ENCODE measurements at regions not wholly inside any gene's neighbourhood (a gene's known extent, or its start where the extent isn't known, plus 50 kb on each side); places are given as distances from the start of the nearest gene placed in this dataset.

DNA sequence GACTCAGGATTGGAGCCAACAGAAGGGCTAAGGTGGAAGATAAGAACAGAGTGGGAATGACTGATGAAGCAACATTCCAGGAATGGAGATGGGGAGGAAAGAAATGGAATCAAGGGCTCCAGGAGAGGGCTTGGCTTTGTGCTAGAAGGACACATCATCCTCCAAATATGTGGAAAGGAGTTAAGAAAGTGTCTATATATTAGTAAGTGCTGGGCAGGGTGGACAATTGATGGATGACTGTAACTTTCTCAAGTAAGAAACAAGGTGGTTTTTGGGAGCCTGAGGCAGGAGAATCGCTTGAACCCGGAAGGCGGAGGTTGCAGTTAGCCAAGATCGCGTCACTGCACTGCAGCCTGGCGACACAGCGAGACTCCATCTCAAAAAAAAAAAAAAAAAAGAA lies 71.6 kb upstream of the NFKB1 start:
- Histone ChIP-seq H3K27ac (no peak overlapping the region), H3K4me1 (replicated peaks) (no peaks in the 10 kb centered on the region), H3K4me3 (no peak overlapping the region), H3K27me3 (replicated peaks; ENCODE audit: insufficient read depth) (no peaks in the 10 kb centered on the region), H3K9me3 (no peaks in the 10 kb centered on the region), H3K36me3 (no peaks in the 10 kb centered on the region)
- intact Hi-C loops (cut with DNase I): no loop called here
- DNase-seq (ENCODE audit: low spot score): no peak
- TF ChIP-seq CTCF (IDR thresholded peaks at IDR 0.05) (no peak), POLR2A (IDR thresholded peaks at IDR 0.05) (no peak), POLR2AphosphoS5 (IDR thresholded peaks at IDR 0.05) (no peak)
- WGBS: 70% methylated on average over 7 of the region's 7 CpGs

GRCh38 chr4:102430461-102430910 lies 70.7 kb upstream of the NFKB1 start:
- Histone ChIP-seq H3K4me3 (peak overlapping the region; percentile 42 to 43), H3K4me1 (replicated peaks) (no peaks in the 10 kb centered on the region), H3K27ac (peak overlapping the region in 1 of 2 donors; percentile 70), H3K9me3 (no peaks in the 10 kb centered on the region), H3K27me3 (replicated peaks; ENCODE audit: insufficient read depth) (no peaks in the 10 kb centered on the region), H3K36me3 (no peaks in the 10 kb centered on the region)
- intact Hi-C loops (cut with DNase I): loop anchor here (10.0 kb wide), 1 partner anchor 394 kb away; the partner anchor contains the start of gene UBE2D3
- TF ChIP-seq CTCF (IDR thresholded peaks at IDR 0.05) (no peak), POLR2A (IDR thresholded peaks at IDR 0.05) (no peak), POLR2AphosphoS5 (IDR thresholded peaks at IDR 0.05) (no peak)
- WGBS: 16% methylated on average over 2 of the region's 2 CpGs
- no peak for DNase-seq (ENCODE audit: low spot score)

DNA sequence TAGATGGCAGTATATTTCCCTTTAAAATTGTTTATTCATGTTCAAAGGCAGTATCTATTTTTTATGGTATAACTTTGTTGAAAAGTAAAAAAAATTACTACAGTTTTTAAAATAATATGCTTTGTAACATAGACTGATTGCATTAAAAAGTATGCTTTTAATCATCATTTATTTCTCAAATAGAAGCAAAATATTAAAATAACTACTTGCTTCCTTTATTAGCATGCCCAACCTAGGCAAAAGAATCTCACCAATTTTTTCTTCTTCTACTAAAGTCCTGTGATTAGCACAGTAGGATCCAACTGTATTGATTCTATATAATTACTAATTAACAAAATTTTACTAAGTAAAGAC lies 69.6 kb upstream of the NFKB1 start:
- no peaks in the 10 kb centered on the region for H3K36me3 ChIP-seq
- H3K9me3 ChIP-seq: no peaks in the 10 kb centered on the region
- TF ChIP-seq POLR2AphosphoS5 (IDR thresholded peaks at IDR 0.05) (no peak), POLR2A (IDR thresholded peaks at IDR 0.05) (no peak), CTCF (IDR thresholded peaks at IDR 0.05) (no peak)
- no peak overlapping the region for H3K27ac ChIP-seq
- intact Hi-C loops (cut with DNase I): loop anchor here (10.0 kb wide), 1 partner anchor 393 kb away; the partner anchor contains the start of gene UBE2D3
- peak overlapping the region in 1 of 2 donors; percentile 43 for H3K4me3 ChIP-seq
- DNase-seq (ENCODE audit: low spot score): no peak
- H3K27me3 ChIP-seq (replicated peaks; ENCODE audit: insufficient read depth): no peaks in the 10 kb centered on the region
- no peaks in the 10 kb centered on the region for H3K4me1 ChIP-seq (replicated peaks)

DNA sequence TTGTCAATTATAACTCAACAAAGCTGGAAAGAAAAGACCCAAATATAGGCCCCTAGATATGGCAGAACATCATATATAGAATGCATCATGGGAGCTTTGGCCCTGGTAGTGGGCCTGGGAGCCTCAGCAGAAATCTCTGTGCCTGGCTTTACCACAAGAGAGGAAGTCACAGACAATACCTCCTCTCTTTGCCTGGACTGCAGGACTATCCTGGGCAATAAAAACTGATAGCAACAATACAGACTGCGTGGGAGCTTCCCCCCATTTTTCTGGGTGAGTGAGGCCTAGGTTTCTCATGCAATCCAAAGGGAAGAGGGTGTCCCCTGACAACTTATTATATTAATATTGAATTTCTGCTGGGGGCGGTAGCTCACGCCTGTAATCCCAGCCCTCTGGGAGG lies 64.0 kb upstream of the NFKB1 start:
- no peaks in the 10 kb centered on the region for H3K36me3 ChIP-seq
- no peak overlapping the region for H3K27ac ChIP-seq
- 87% methylated on average over 3 of the region's 3 CpGs for WGBS
- TF ChIP-seq CTCF (IDR thresholded peaks at IDR 0.05) (no peak), POLR2AphosphoS5 (IDR thresholded peaks at IDR 0.05) (no peak), POLR2A (IDR thresholded peaks at IDR 0.05) (no peak)
- H3K4me3 ChIP-seq: no peak overlapping the region
- intact Hi-C loops (cut with DNase I): loop anchor here (10.0 kb wide), 1 partner anchor 388 kb away; the partner anchor contains the start of gene UBE2D3
- H3K27me3 ChIP-seq (replicated peaks; ENCODE audit: insufficient read depth): no peaks in the 10 kb centered on the region
- DNase-seq (ENCODE audit: low spot score): no peak
- H3K4me1 ChIP-seq (replicated peaks): no peaks in the 10 kb centered on the region
- H3K9me3 ChIP-seq: no peaks in the 10 kb centered on the region

DNA sequence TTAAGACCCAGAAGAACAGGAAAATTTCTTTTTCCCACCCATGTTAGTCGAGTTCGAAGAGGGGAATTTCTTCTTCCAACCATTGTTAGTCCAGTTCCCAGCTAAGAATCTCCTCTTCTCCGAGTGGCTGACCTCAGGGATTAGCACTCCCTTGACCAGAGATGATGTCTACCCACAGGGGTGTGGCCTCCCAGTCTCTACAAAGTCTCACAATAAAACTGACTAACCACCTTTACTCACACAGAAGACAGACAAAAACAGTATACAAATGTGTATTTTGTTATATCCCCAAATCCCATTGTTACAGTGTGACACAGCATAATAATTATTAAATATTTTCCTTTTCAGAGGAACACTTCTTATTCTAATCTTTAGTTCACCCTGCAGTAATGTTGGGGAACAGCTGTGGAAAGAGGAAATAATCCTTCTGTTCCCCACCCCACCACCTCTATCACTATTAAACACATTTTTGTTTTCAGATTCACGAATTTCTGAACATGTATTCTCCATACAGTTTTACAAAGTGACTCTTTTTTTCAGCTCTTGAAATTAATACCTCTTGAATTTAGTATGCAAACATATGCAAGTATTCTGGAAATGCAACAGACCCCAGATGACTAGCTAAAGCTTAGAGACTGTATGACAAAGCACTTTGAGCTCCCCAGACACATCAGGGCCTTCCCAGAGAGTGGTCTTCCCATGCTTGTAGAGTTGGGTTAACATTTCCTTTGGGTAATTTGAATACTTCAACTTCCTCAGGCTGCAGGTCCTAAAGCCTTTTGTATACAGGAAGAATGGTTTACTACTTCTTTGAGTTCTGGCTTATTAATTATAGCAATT lies 62.5 kb upstream of the NFKB1 start:
- Histone ChIP-seq H3K27ac (no peak overlapping the region), H3K9me3 (no peaks in the 10 kb centered on the region), H3K36me3 (no peaks in the 10 kb centered on the region), H3K27me3 (replicated peaks; ENCODE audit: insufficient read depth) (no peaks in the 10 kb centered on the region), H3K4me1 (replicated peaks) (no peaks in the 10 kb centered on the region), H3K4me3 (no peak overlapping the region)
- WGBS: 86% methylated on average over 4 of the region's 4 CpGs
- TF ChIP-seq POLR2AphosphoS5 (IDR thresholded peaks at IDR 0.05) (no peak), POLR2A (IDR thresholded peaks at IDR 0.05) (no peak), CTCF (IDR thresholded peaks at IDR 0.05) (no peak)
- intact Hi-C loops (cut with DNase I): loop anchor here (10.0 kb wide), 1 partner anchor 386 kb away; the partner anchor contains the start of gene UBE2D3
- DNase-seq (ENCODE audit: low spot score): no peak

All from prostate gland (tissue), 2 donors.